Endothelial cell (in vitro differentiated cells): ENCODE measurements at regions not wholly inside any gene's neighbourhood (a gene's known extent, or its start where the extent isn't known, plus 50 kb on each side); places are given as distances from the start of the nearest gene placed in this dataset.

Experiments used
- DNase-seq: peaks from one replicate; pipeline ENCODE4 v3.0.0; 2021; ENCODE audit warnings: low spot score
- H3K27ac Mint-ChIP-seq: one replicate; pipeline ENCODE4 v1.8.0; 2021; ENCODE audit warnings: mixed read lengths, inconsistent platforms; ENCODE audit not compliant: unreplicated experiment
- H3K27me3 Mint-ChIP-seq: one replicate; pipeline ENCODE4 v1.8.0; 2021; ENCODE audit warnings: mild to moderate bottlenecking, moderate library complexity, mixed read lengths, inconsistent platforms; ENCODE audit not compliant: unreplicated experiment
- H3K36me3 Mint-ChIP-seq: one replicate; pipeline ENCODE4 v1.8.0; 2021; ENCODE audit warnings: mild to moderate bottlenecking, low read depth, mixed read lengths, inconsistent platforms; ENCODE audit not compliant: unreplicated experiment
- H3K4me1 Mint-ChIP-seq: one replicate; pipeline ENCODE4 v1.8.0; 2021; ENCODE audit warnings: mild to moderate bottlenecking, mixed read lengths, inconsistent platforms; ENCODE audit not compliant: unreplicated experiment
- H3K4me3 Mint-ChIP-seq: one replicate; pipeline ENCODE4 v1.8.0; 2021; ENCODE audit warnings: mild to moderate bottlenecking, mixed read lengths, inconsistent platforms; ENCODE audit not compliant: unreplicated experiment
- H3K9me3 Mint-ChIP-seq: one replicate; pipeline ENCODE4 v1.8.0; 2021; ENCODE audit warnings: mixed read lengths, inconsistent platforms; ENCODE audit not compliant: unreplicated experiment
- TF ChIP-seq, protein P1 (sequence below): fragments of 200-600 bp; sonication (generic); IDR thresholded peaks from one replicate; pipeline ENCODE4 v1.5.0; 2021; ENCODE audit warnings: antibody characterized with exemption; ENCODE audit not compliant: unreplicated experiment

DNA sequence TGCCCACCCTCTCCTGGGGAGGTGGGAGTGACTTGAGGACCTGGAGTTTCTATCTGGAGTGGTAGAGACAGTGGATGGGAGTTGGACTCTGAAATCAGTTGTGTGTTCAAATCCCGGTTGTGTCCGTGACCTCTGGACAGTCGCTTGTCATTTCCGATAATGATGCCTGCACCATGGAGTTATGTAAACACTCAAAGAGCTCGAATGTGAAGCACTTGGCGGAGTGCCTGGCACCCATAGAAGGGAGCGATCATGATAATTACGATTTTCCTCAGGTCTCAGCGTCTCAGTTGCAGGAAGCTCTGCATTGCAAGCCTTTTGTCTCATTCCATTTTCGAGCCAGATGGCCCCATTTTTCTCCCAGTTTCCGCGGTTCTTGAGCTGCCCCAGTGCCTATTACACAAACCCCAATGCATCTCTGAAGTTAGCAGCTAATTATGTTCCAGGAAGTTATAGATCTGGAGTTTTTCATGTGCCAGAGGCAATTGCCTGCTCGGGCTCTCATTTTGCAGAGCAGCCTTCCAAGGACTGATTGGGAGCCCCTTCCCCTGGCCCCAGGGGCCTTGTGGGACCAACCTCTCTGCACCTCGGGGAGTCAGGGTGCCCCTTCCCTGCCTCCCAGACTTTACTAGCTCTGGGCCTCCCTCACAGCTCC, 175.5 kb upstream of the MVB12B start:
- Mint-ChIP-seq H3K4me3 (no peak overlapping the region), H3K27me3 (peaks cover 6% of the 10 kb centered on the region), H3K36me3 (peaks cover 4% of the 10 kb centered on the region), H3K4me1 (no peaks in the 10 kb centered on the region), H3K27ac (no peak overlapping the region), H3K9me3 (no peaks in the 10 kb centered on the region)
- DNase-seq, result no peak
- TF ChIP-seq, protein P1, sequence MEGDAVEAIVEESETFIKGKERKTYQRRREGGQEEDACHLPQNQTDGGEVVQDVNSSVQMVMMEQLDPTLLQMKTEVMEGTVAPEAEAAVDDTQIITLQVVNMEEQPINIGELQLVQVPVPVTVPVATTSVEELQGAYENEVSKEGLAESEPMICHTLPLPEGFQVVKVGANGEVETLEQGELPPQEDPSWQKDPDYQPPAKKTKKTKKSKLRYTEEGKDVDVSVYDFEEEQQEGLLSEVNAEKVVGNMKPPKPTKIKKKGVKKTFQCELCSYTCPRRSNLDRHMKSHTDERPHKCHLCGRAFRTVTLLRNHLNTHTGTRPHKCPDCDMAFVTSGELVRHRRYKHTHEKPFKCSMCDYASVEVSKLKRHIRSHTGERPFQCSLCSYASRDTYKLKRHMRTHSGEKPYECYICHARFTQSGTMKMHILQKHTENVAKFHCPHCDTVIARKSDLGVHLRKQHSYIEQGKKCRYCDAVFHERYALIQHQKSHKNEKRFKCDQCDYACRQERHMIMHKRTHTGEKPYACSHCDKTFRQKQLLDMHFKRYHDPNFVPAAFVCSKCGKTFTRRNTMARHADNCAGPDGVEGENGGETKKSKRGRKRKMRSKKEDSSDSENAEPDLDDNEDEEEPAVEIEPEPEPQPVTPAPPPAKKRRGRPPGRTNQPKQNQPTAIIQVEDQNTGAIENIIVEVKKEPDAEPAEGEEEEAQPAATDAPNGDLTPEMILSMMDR, result no peak

DNA sequence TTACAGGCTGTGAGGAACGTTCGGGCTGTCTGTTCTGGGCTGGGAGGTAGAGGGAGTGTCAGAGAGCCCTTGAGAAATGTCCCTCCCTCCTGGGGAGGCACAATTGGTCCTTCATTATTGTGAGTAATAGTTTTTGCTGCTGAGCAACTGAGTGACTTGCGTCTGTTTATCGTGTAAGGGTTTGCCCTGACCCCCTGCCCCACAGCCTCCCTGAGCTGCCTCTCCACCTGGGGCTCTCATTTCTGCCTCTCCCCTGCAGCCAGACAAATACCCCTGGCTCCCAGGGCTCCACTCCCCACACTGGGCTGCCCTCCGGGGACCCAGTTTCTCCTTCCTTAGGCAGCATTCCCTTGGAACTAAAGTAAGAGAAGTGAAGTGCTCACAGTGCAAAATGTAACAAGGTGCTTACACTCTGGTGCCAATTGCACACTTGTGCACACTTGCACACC, 174.9 kb upstream of the MVB12B start:
- peaks cover 4% of the 10 kb centered on the region for H3K36me3 Mint-ChIP-seq

DNA sequence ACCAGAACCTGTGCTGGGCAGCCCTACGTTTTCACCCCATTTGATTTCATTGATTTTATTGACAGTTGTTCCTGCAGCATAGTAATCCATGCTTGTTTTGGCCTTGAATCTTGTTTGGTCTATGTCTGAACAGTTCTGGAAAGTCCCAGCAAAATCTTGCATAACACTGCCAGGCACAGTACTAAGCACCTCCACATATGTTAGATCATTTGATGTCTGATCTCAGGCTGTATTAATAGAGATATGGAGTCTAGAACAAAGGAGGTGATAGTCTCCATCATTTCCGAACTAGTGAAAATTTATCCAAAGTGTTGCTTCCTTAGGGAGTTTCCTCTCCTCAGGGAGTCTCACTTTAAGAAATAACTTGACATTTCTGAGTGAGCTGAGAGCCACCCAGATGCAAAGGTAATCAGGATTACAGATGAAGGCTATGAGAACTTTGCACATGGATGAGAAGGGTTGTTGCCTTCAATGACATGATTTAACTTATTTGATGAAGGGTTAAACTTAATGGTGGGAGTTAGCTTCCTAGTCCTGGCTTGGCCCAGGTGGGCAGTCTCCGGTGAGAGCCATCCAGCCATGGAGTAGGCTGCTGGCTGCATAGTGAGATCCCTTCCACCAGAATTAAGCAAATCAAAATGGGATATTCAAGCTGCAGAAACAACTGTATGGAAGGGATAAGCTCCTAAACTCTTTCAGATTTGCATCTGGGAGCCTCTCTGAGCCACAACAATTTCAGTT, 173.8 kb upstream of the MVB12B start:
- TF ChIP-seq, protein P1, result no peak
- H3K4me1 Mint-ChIP-seq, result no peaks in the 10 kb centered on the region
- no peak for DNase-seq
- peaks cover 4% of the 10 kb centered on the region for H3K36me3 Mint-ChIP-seq
- H3K27me3 Mint-ChIP-seq, result peaks cover 10% of the 10 kb centered on the region
- no peak overlapping the region for H3K27ac Mint-ChIP-seq
- no peaks in the 10 kb centered on the region for H3K9me3 Mint-ChIP-seq
- no peak overlapping the region for H3K4me3 Mint-ChIP-seq

More for the DNA sequence above, 174.9 kb upstream of the MVB12B start:
- Mint-ChIP-seq H3K4me1 (no peaks in the 10 kb centered on the region), H3K9me3 (no peaks in the 10 kb centered on the region), H3K27ac (no peak overlapping the region), H3K27me3 (peaks cover 6% of the 10 kb centered on the region), H3K4me3 (no peak overlapping the region)
- DNase-seq, result no peak
- TF ChIP-seq, protein P1, result no peak

DNA sequence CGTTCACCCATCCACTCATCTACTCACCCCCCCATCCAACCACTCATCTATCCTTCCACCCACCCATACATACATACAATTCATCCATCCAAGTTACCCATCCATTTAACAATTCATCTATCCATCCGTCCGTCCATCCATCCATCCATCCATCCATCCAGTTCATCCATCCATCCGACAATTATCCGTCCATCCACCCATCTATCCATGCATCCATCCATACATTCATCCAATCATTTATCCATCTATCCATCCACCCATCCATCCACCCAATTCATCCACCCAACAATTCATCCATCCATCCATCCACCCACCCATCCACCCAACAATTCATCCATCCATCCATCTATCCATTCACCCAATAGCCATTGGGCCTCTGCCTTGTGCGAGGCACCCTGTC, 173.2 kb upstream of the MVB12B start:
- no peak overlapping the region for H3K4me3 Mint-ChIP-seq
- H3K27ac Mint-ChIP-seq, result no peak overlapping the region
- TF ChIP-seq, protein P1, result no peak
- no peak for DNase-seq
- peaks cover 11% of the 10 kb centered on the region for H3K27me3 Mint-ChIP-seq
- no peaks in the 10 kb centered on the region for H3K4me1 Mint-ChIP-seq
- H3K36me3 Mint-ChIP-seq, result no peaks in the 10 kb centered on the region
- H3K9me3 Mint-ChIP-seq, result no peaks in the 10 kb centered on the region
